ENCODE measurements at regions not wholly inside any gene's neighbourhood (a gene's known extent, or its start where the extent isn't known, plus 50 kb on each side); places are given as distances from the start of the nearest gene placed in this dataset.

GRCh38 chr4:124433044-124433443, 279.5 kb downstream of the ANKRD50 start:
- H3K4me3 ChIP-seq (ENCODE audit: low read depth, low read length), result no peak overlapping the region
- ChIA-PET CTCF (no interaction called here), POLR2A (no interaction called here)
- DNase-seq (ENCODE audit: low read depth, low spot score), result no peak
- no peak for TF ChIP-seq CTCF (IDR thresholded peaks at IDR 0.05; ENCODE audit: insufficient read depth, low read length, missing control alignments)

GRCh38 chr4:124433500-124433899, 279.0 kb downstream of the ANKRD50 start:
- CTCF ChIA-PET, result no interaction called here
- TF ChIP-seq CTCF (IDR thresholded peaks at IDR 0.05; ENCODE audit: insufficient read depth, low read length, missing control alignments), result no peak
- no peak overlapping the region for H3K4me3 ChIP-seq (ENCODE audit: low read depth, low read length)
- no peak for DNase-seq (ENCODE audit: low read depth, low spot score)
- POLR2A ChIA-PET, result no interaction called here

- no peak for DNase-seq (ENCODE audit: low read depth, low spot score)
- CTCF ChIA-PET, result no interaction called here
- POLR2A ChIA-PET, result no interaction called here
- no peak for TF ChIP-seq CTCF (IDR thresholded peaks at IDR 0.05; ENCODE audit: insufficient read depth, low read length, missing control alignments)
- H3K4me3 ChIP-seq (ENCODE audit: low read depth, low read length), result no peak overlapping the region
Observed at GRCh38 chr4:124435274-124435950, 277.1 kb downstream of the ANKRD50 start.

GRCh38 chr4:124437853-124438495, 274.6 kb downstream of the ANKRD50 start:
- ChIA-PET CTCF (no interaction called here), POLR2A (no interaction called here)
- no peak for DNase-seq (ENCODE audit: low read depth, low spot score)
- TF ChIP-seq CTCF (IDR thresholded peaks at IDR 0.05; ENCODE audit: insufficient read depth, low read length, missing control alignments), result no peak
- no peak overlapping the region for H3K4me3 ChIP-seq (ENCODE audit: low read depth, low read length)

GRCh38 chr4:124445071-124445470, 267.5 kb downstream of the ANKRD50 start:
- no peak for DNase-seq (ENCODE audit: low read depth, low spot score)
- ChIA-PET CTCF (no interaction called here), POLR2A (no interaction called here)
- H3K4me3 ChIP-seq (ENCODE audit: low read depth, low read length), result no peak overlapping the region
- TF ChIP-seq CTCF (IDR thresholded peaks at IDR 0.05; ENCODE audit: insufficient read depth, low read length, missing control alignments), result no peak

- no peak overlapping the region for H3K4me3 ChIP-seq (ENCODE audit: low read depth, low read length)
- CTCF ChIA-PET, result interaction anchor here (0.8 kb wide), 1 partner anchor 127 kb away, joined by 4 read pairs; no protein-coding TSS in a partner anchor
- no peak for DNase-seq (ENCODE audit: low read depth, low spot score)
- TF ChIP-seq CTCF (IDR thresholded peaks at IDR 0.05; ENCODE audit: insufficient read depth, low read length, missing control alignments), result no peak
- POLR2A ChIA-PET, result no interaction called here
Observed at GRCh38 chr4:124449881-124450280, 262.7 kb downstream of the ANKRD50 start.
